HCT116 (cell line): ENCODE measurements at regions not wholly inside any gene's neighbourhood (a gene's known extent, or its start where the extent isn't known, plus 50 kb on each side); places are given as distances from the start of the nearest gene placed in this dataset.

ENCODE experiments used
- ATAC-seq: fragments of 200-7000 bp; cut with Tn5 transposase; 2 replicates; pipeline ENCODE4 v1.9.1; 2020; ENCODE audit warnings: mild to moderate bottlenecking, moderate library complexity
- BruUV-seq: library from RNA; stranded (reverse); fragments of 400-500 nt; replicated peaks from 2 replicates; lab custom pipeline; 2021; lab: Mats Ljungman, UMichigan
- CTCF ChIA-PET: fragments of 300-600 bp; sonication (Branson Sonifier 250); formaldehyde crosslinking; loops from one replicate; lab custom pipeline; 2021; ENCODE audit warnings: antibody characterized with exemption; lab: Charles Lee
- POLR2A ChIA-PET: fragments of 300-600, 350-600 bp; sonication (Branson Sonifier 250); formaldehyde crosslinking; loops from one replicate; lab custom pipeline; 2021; ENCODE audit warnings: antibody characterized with exemption; lab: Charles Lee
- RAD21 ChIA-PET, 2 experiments: fragments of 300-600 bp; sonication (Branson Sonifier 250); formaldehyde crosslinking; loops; one replicate each; lab custom pipeline; 2023; ENCODE audit warnings: low total read pairs in 2 of 2; ENCODE audit not compliant: uncharacterized antibody in 2 of 2, unreplicated experiment in 2 of 2, low non-redundant PET in 1 of 2; lab: Charles Lee
- DNase-seq: peaks from one replicate; pipeline ENCODE4 v3.0.0-alpha.2; 2010; ENCODE audit warnings: low read depth, low spot score
- H2AFZ ChIP-seq: fragments of 200-600 bp; shearing (Covaris generic), sonication (generic); 2 replicates; pipeline ENCODE4 v1.6.1; 2017; ENCODE audit warnings: low read depth, mixed run types, mixed read lengths, antibody characterized with exemption, low read length; ENCODE audit not compliant: poor library complexity, severe bottlenecking
- H3K27ac ChIP-seq: 2 replicates; pipeline ENCODE4 v1.5.1; 2012; ENCODE audit warnings: low read depth, low read length
- H3K27me3 ChIP-seq: fragments of 200-600 bp; sonication (generic); 2 replicates; pipeline ENCODE4 v1.6.1; 2016; ENCODE audit warnings: mixed run types, low read length, mixed read lengths; ENCODE audit not compliant: insufficient read depth
- H3K36me3 ChIP-seq, 2 experiments: fragments of 200-500 bp in 1 of 2; fragments of 200-600 bp in 1 of 2; sonication (Bioruptor generic) in 1 of 2; sonication (generic) in 1 of 2; 2 replicates each; pipeline versions ENCODE4 v1.5.1 to v1.6.1; 2014 to 2016; ENCODE audit warnings: low read length in 2 of 2, inconsistent platforms in 1 of 2, mixed read lengths in 1 of 2, mixed run types in 1 of 2; ENCODE audit not compliant: insufficient read depth in 2 of 2, control insufficient read depth in 1 of 2
- H3K4me1 ChIP-seq, 2 experiments: fragments of 200-600 bp in 1 of 2; sonication (generic) in 1 of 2; 2 replicates each; pipeline versions ENCODE4 v1.5.1 to v1.6.1; 2012 to 2017; ENCODE audit warnings: low read length in 2 of 2, inconsistent platforms in 1 of 2, mild to moderate bottlenecking in 1 of 2, mixed read lengths in 1 of 2, mixed run types in 1 of 2, moderate library complexity in 1 of 2; ENCODE audit not compliant: insufficient read depth in 2 of 2, control insufficient read depth in 1 of 2
- H3K4me2 ChIP-seq: fragments of 200-600 bp; sonication (generic); 2 replicates; pipeline ENCODE4 v1.6.1; 2017; ENCODE audit warnings: mixed run types, low read length, mixed read lengths
- H3K4me3 ChIP-seq, 2 experiments: fragments of 200-600 bp in 1 of 2; sonication (generic) in 1 of 2; replicated peaks in 1 of 2; 2 replicates each; pipeline ENCODE4 v1.5.1; 2011 to 2016; ENCODE audit warnings: low read length in 2 of 2, control low read depth in 1 of 2, low read depth in 1 of 2, mild to moderate bottlenecking in 1 of 2, mixed read lengths in 1 of 2, mixed run types in 1 of 2
- H3K79me2 ChIP-seq: fragments of 200-600 bp; sonication (generic); 2 replicates; pipeline ENCODE4 v1.6.1; 2017; ENCODE audit warnings: mild to moderate bottlenecking, mixed run types, low read length, moderate library complexity, mixed read lengths; ENCODE audit not compliant: insufficient read depth
- H3K9ac ChIP-seq: fragments of 200-600 bp; sonication (generic); 2 replicates; pipeline ENCODE4 v1.6.1; 2016; ENCODE audit warnings: low read length, mixed read lengths
- H3K9me2 ChIP-seq: fragments of 200-600 bp; sonication (generic), shearing (Covaris generic); 2 replicates; pipeline ENCODE4 v1.6.1; 2017; ENCODE audit warnings: mixed run types, mild to moderate bottlenecking, moderate library complexity; ENCODE audit not compliant: insufficient read depth
- H3K9me3 ChIP-seq, 2 experiments: fragments of 200-500 bp in 1 of 2; fragments of 200-600 bp in 1 of 2; sonication (Bioruptor generic) in 1 of 2; sonication (generic) in 1 of 2; 2 replicates each; pipeline ENCODE4 v1.6.1; 2014 to 2017; ENCODE audit warnings: low read length in 2 of 2, mixed read lengths in 2 of 2, inconsistent platforms in 1 of 2, low read depth in 1 of 2, mild to moderate bottlenecking in 1 of 2, mixed run types in 1 of 2, moderate library complexity in 1 of 2; ENCODE audit not compliant: control insufficient read depth in 1 of 2, insufficient read depth in 1 of 2
- H4K20me1 ChIP-seq: fragments of 200-600 bp; sonication (generic), shearing (Covaris generic); 2 replicates; pipeline ENCODE4 v1.6.1; 2017; ENCODE audit warnings: mixed run types, mild to moderate bottlenecking, moderate library complexity; ENCODE audit not compliant: insufficient read depth
- ATF3 ChIP-seq: IDR thresholded peaks from 2 replicates; pipeline ENCODE4 v1.6.1; 2012
- CBX3 ChIP-seq: IDR thresholded peaks from 2 replicates; pipeline ENCODE4 v1.6.1; 2012; ENCODE audit warnings: low read depth
- ELF1 ChIP-seq: IDR thresholded peaks from 2 replicates; pipeline ENCODE4 v1.6.1; 2012; ENCODE audit warnings: low read depth, borderline replicate concordance
- FOSL1 ChIP-seq: IDR thresholded peaks from 2 replicates; pipeline ENCODE4 v1.6.1; 2012; ENCODE audit warnings: low read depth
- JUND ChIP-seq: IDR thresholded peaks from 2 replicates; pipeline ENCODE4 v1.6.1; 2012
- POLR2AphosphoS5 ChIP-seq: IDR thresholded peaks from 2 replicates; pipeline ENCODE4 v1.6.1; 2011; ENCODE audit warnings: mild to moderate bottlenecking, low read depth, low read length, moderate library complexity
- RAD21 ChIP-seq: IDR thresholded peaks from 2 replicates; pipeline ENCODE4 v1.6.1; 2012; ENCODE audit warnings: low read depth, mild to moderate bottlenecking
- REST ChIP-seq: IDR thresholded peaks from 2 replicates; pipeline ENCODE4 v1.6.1; 2012; ENCODE audit warnings: low read depth
- SIN3A ChIP-seq: IDR thresholded peaks from 2 replicates; pipeline ENCODE4 v1.6.1; 2012; ENCODE audit warnings: low read depth
- SP1 ChIP-seq: IDR thresholded peaks from 2 replicates; pipeline ENCODE4 v1.6.1; 2012; ENCODE audit warnings: low read depth
- TCF7L2 ChIP-seq: IDR thresholded peaks from 2 replicates; pipeline ENCODE4 v1.7.0; 2011; ENCODE audit warnings: borderline replicate concordance, inconsistent platforms; ENCODE audit not compliant: insufficient read depth, insufficient read length; ENCODE audit errors: extremely low read depth
- YY1 ChIP-seq: IDR thresholded peaks from 2 replicates; pipeline ENCODE4 v1.6.1; 2011; ENCODE audit warnings: low read length, low read depth, moderate library complexity, mild to moderate bottlenecking; ENCODE audit not compliant: insufficient replicate concordance; ENCODE audit errors: extremely low read depth
- ZBTB33 ChIP-seq: IDR thresholded peaks from 2 replicates; pipeline ENCODE4 v1.6.1; 2011; ENCODE audit warnings: mild to moderate bottlenecking, low read length, moderate library complexity; ENCODE audit not compliant: insufficient replicate concordance; ENCODE audit errors: extremely low read depth
- ZFX ChIP-seq: fragments of 450-650 bp; IDR thresholded peaks from 2 replicates; pipeline ENCODE4 v1.6.1; 2017
- intact Hi-C: fragments of 100-400 bp; cut with micrococcal nuclease; formaldehyde crosslinking; loops from 2 replicates; pipeline ENCODE4 v1.10.0; 2022

- TF ChIP-seq ELF1 (no peak), SIN3A (no peak), CBX3 (no peak), JUND (no peak), RAD21 (no peak)
- Histone ChIP-seq H3K9me3 (no peaks in the 10 kb centered on the region; a peak in 1 of 4 replicates), H3K79me2 (no peaks in the 10 kb centered on the region), H3K9ac (no peak overlapping the region), H3K4me2 (no peak overlapping the region), H3K36me3 (no peaks in the 10 kb centered on the region), H2AFZ (no peak overlapping the region), H3K27me3 (no peaks in the 10 kb centered on the region), H3K4me1 (no peaks in the 10 kb centered on the region), H4K20me1 (no peaks in the 10 kb centered on the region), H3K4me3 (no peak overlapping the region), H3K27ac (no peak overlapping the region), H3K9me2 (no peaks in the 10 kb centered on the region; the same call in 1 of the 2 replicates)
- ChIA-PET CTCF (no interaction called here), POLR2A (no interaction called here), RAD21 (no interaction called here)
- intact Hi-C loops, result no loop called here
- no TSS peak for BruUV-seq
- ATAC-seq (no peak), DNase-seq (no peak)
Observed at GRCh38 chr10:91345716-91346115, 64.4 kb upstream of the HECTD2 start.

- no peaks in the 10 kb centered on the region for H3K79me2 ChIP-seq
- no peak for ATAC-seq
- H3K27ac ChIP-seq, result no peak overlapping the region
- no peak for DNase-seq
- H3K4me3 ChIP-seq, result no peak overlapping the region
- TF ChIP-seq RAD21 (no peak), POLR2AphosphoS5 (no peak), CBX3 (no peak), ATF3 (no peak), TCF7L2 (no peak), ZFX (no peak), ZBTB33 (no peak), SIN3A (no peak), REST (no peak), FOSL1 (no peak), YY1 (no peak), SP1 (no peak), ELF1 (no peak)
- H3K9me3 ChIP-seq, result no peaks in the 10 kb centered on the region; a peak in 1 of 4 replicates
- RAD21 ChIA-PET, result no interaction called here
- no peak overlapping the region for H3K9ac ChIP-seq
- H2AFZ ChIP-seq, result no peak overlapping the region
- H3K4me1 ChIP-seq, result no peaks in the 10 kb centered on the region
- no TSS peak for BruUV-seq
- POLR2A ChIA-PET, result no interaction called here
- no peaks in the 10 kb centered on the region for H3K36me3 ChIP-seq
- H3K4me2 ChIP-seq, result no peak overlapping the region
- intact Hi-C loops, result no loop called here
- no peaks in the 10 kb centered on the region for H3K27me3 ChIP-seq
- no peaks in the 10 kb centered on the region; the same call in 1 of the 2 replicates for H3K9me2 ChIP-seq
- no peaks in the 10 kb centered on the region for H4K20me1 ChIP-seq
- CTCF ChIA-PET, result no interaction called here
Observed at GRCh38 chr10:91347529-91347928, 62.6 kb upstream of the HECTD2 start.
